ENCODE measurements at regions not wholly inside any gene's neighbourhood (a gene's known extent, or its start where the extent isn't known, plus 50 kb on each side); places are given as distances from the start of the nearest gene placed in this dataset.

GRCh38 chr16:6189216-6189615 lies 1091.6 kb upstream of the EEF2KMT start:
- no peak overlapping the region for H3K18ac ChIP-seq (ENCODE audit: low read depth, low read length)
- H3K4ac ChIP-seq (ENCODE audit: low read depth, low read length) = no peak overlapping the region
- ChIA-PET POLR2A (ENCODE audit: unreplicated experiment) (interaction anchor here (0.6 kb wide), 1 partner anchor 37 kb away, joined by 6 read pairs; no protein-coding TSS in a partner anchor), CTCF (no interaction called here)
- H3K79me1 ChIP-seq (ENCODE audit: low read depth in 1 of 2, low read length in 2 of 2) = no peaks in the 10 kb centered on the region
- H3K9me3 ChIP-seq (ENCODE audit: control insufficient read depth, insufficient read depth, low read length) = peaks cover 14% of the 10 kb centered on the region
- no peak overlapping the region for H2BK15ac ChIP-seq (ENCODE audit: low read depth, low read length)
- no peak overlapping the region for H3K23ac ChIP-seq (ENCODE audit: low read depth, low read length)
- no peaks in the 10 kb centered on the region for H3K27me3 ChIP-seq (ENCODE audit: control insufficient read depth, insufficient read depth, low read length)
- H3K9me1 ChIP-seq (ENCODE audit: insufficient read depth, low read length) = no peaks in the 10 kb centered on the region
- ATAC-seq (ENCODE audit: low read depth) (no peak), DNase-seq (no peak)
- no peak overlapping the region for H3K4me2 ChIP-seq (ENCODE audit: low read depth, low read length)
- H3K36me3 ChIP-seq (ENCODE audit: control insufficient read depth, insufficient read depth, low read length) = no peaks in the 10 kb centered on the region
- H4K5ac ChIP-seq (ENCODE audit: low read depth, low read length) = no peak overlapping the region
- H2BK20ac ChIP-seq (ENCODE audit: low read depth, low read length) = no peak overlapping the region
- no peak overlapping the region for H4K91ac ChIP-seq (ENCODE audit: insufficient read depth, low read depth, low read length)
- no peaks in the 10 kb centered on the region for H3K4me1 ChIP-seq (ENCODE audit: control insufficient read depth, insufficient read depth, low read length)
- intact Hi-C loops (cut with micrococcal nuclease) (no loop called here), dilution Hi-C loops (cut with HindIII; ENCODE audit: low sequenced_read_pairs, unreplicated experiment) (no loop called here), in situ Hi-C loops (cut with MboI; ENCODE audit: low sequenced_read_pairs) (no loop called here)
- no TSS peak for BruUV-seq (replicated peaks)
- WGBS, 2 experiments (ENCODE audit: extremely low coverage in 2 of 2, insufficient read length in 1 of 2) = no CpG with 5 or more reads among the region's 9 CpGs
- no peak overlapping the region for H3K56ac ChIP-seq (ENCODE audit: extremely low read depth, insufficient read depth, low read length)
- no peak overlapping the region for H3K27ac ChIP-seq (ENCODE audit: insufficient read depth, low read length)
- H3K9ac ChIP-seq (ENCODE audit: low read depth, low read length) = no peak overlapping the region
- peak; percentile 80 for TF ChIP-seq MAFK (IDR thresholded peaks at IDR 0.05; ENCODE audit: low read depth, low read length)
- TF ChIP-seq RCOR1 (IDR thresholded peaks at IDR 0.05; ENCODE audit: insufficient replicate concordance, low read length) = no peak
- H3K4me3 ChIP-seq (ENCODE audit: insufficient read depth, low read depth, low read length) = no peak overlapping the region
- H3K14ac ChIP-seq (replicated peaks; ENCODE audit: low read depth, low read length) = no peak overlapping the region
- no peak overlapping the region for H2BK5ac ChIP-seq (ENCODE audit: low read depth, low read length, poor library complexity, severe bottlenecking)
- H4K20me1 ChIP-seq (ENCODE audit: insufficient read depth, low read length) = no peaks in the 10 kb centered on the region
- H2AK5ac ChIP-seq (ENCODE audit: low read depth, low read length) = no peak overlapping the region
- H2AK9ac ChIP-seq (replicated peaks; ENCODE audit: low read depth, low read length, poor library complexity) = no peak overlapping the region
- no peak overlapping the region for H2AFZ ChIP-seq (replicated peaks; ENCODE audit: low read length, poor library complexity)
- no peak overlapping the region for H2BK120ac ChIP-seq (ENCODE audit: low read depth, low read length)
- no peak overlapping the region for H4K8ac ChIP-seq (ENCODE audit: low read depth in 2 of 2, low read length in 2 of 2)
